Keratinocyte (primary cell): ENCODE measurements at regions not wholly inside any gene's neighbourhood (a gene's known extent, or its start where the extent isn't known, plus 50 kb on each side); places are given as distances from the start of the nearest gene placed in this dataset.

ENCODE experiments used
- DNase-seq: peaks from one replicate; pipeline ENCODE4 v3.0.0-alpha.2; 2011; ENCODE audit warnings: low read depth, missing footprints, low spot score
- FAIRE-seq: peaks from 2 replicates; lab custom pipeline; 2011; peaks lifted over from hg19 to GRCh38; lab: Jason Lieb, UNC
- H2AFZ ChIP-seq: 2 replicates; pipeline ENCODE4 v1.6.0; 2012; ENCODE audit warnings: low read length, control low read depth, inconsistent platforms; ENCODE audit not compliant: control insufficient read depth
- H3K27ac ChIP-seq: 2 replicates; pipeline ENCODE4 v1.5.1; 2011; ENCODE audit warnings: low read length; ENCODE audit not compliant: control insufficient read depth, insufficient read depth
- H3K27me3 ChIP-seq: 3 replicates; pipeline ENCODE4 v1.6.0; 2011; ENCODE audit warnings: low read length; ENCODE audit not compliant: control insufficient read depth, insufficient read depth; ENCODE audit errors: extremely low read depth
- H3K36me3 ChIP-seq, 2 experiments: 2 replicates in 1 of 2; 3 replicates in 1 of 2; pipeline ENCODE4 v1.5.1; 2011; ENCODE audit warnings: low read length in 2 of 2, mild to moderate bottlenecking in 1 of 2; ENCODE audit not compliant: control insufficient read depth in 2 of 2, insufficient read depth in 2 of 2; ENCODE audit errors: extremely low read depth in 1 of 2
- H3K4me1 ChIP-seq: 3 replicates; pipeline ENCODE4 v1.5.1; 2011; ENCODE audit warnings: low read length; ENCODE audit not compliant: control insufficient read depth, insufficient read depth; ENCODE audit errors: extremely low read depth
- H3K4me2 ChIP-seq: 3 replicates; pipeline ENCODE4 v1.6.0; 2011; ENCODE audit warnings: low read depth, low read length; ENCODE audit not compliant: control insufficient read depth, insufficient read depth; ENCODE audit errors: extremely low read depth
- H3K4me3 ChIP-seq, 3 experiments: fragments of 200-600 bp in 1 of 3; sonication (generic) in 1 of 3; 2 replicates in 2 of 3; 3 replicates in 1 of 3; pipeline ENCODE4 v1.5.1; 2011 to 2016; ENCODE audit warnings: low read length in 3 of 3, mild to moderate bottlenecking in 3 of 3, control low read depth in 2 of 3, inconsistent platforms in 1 of 3, low read depth in 1 of 3, mixed read lengths in 1 of 3, mixed run types in 1 of 3, moderate library complexity in 1 of 3; ENCODE audit not compliant: control insufficient read depth in 2 of 3, insufficient read depth in 2 of 3; ENCODE audit errors: extremely low read depth in 1 of 3
- H3K79me2 ChIP-seq: 2 replicates; pipeline ENCODE4 v1.6.0; 2012; ENCODE audit warnings: low read length; ENCODE audit not compliant: control insufficient read depth, insufficient read depth
- H3K9ac ChIP-seq: 3 replicates; pipeline ENCODE4 v1.6.0; 2011; ENCODE audit warnings: low read length; ENCODE audit not compliant: control insufficient read depth, insufficient read depth; ENCODE audit errors: extremely low read depth
- H3K9me1 ChIP-seq: 3 replicates; pipeline ENCODE4 v1.6.0; 2011; ENCODE audit warnings: low read length; ENCODE audit not compliant: control insufficient read depth, insufficient read depth; ENCODE audit errors: extremely low read depth
- H3K9me3 ChIP-seq: 2 replicates; pipeline ENCODE4 v1.5.1; 2012; ENCODE audit warnings: low read depth, low read length; ENCODE audit not compliant: control insufficient read depth
- H4K20me1 ChIP-seq: 3 replicates; pipeline ENCODE4 v1.6.0; 2011; ENCODE audit warnings: low read length; ENCODE audit not compliant: control insufficient read depth, insufficient read depth; ENCODE audit errors: extremely low read depth
- EZH2 ChIP-seq: IDR thresholded peaks from one replicate; pipeline ENCODE4 v1.6.1; 2012; ENCODE audit warnings: inconsistent platforms, mild to moderate bottlenecking, low read length, moderate library complexity
- dilution Hi-C: fragments of 300-500 bp; cut with MboI; formaldehyde crosslinking; loops from one replicate; pipeline ENCODE4 v1.7.0; 2020; ENCODE audit warnings: low sequenced_read_pairs; ENCODE audit not compliant: extremely low pct_ligation_motif_present
- TF ChIP-seq, protein P1 (sequence below), 3 experiments: IDR thresholded peaks in 1 of 3; conservative IDR thresholded peaks in 1 of 3; optimal IDR thresholded peaks in 1 of 3; 2 replicates in 2 of 3; 3 replicates in 1 of 3; pipeline versions ENCODE3 to v1.5.1; 2011; ENCODE audit warnings: low read length in 3 of 3, mild to moderate bottlenecking in 3 of 3, moderate library complexity in 2 of 3, control low read depth in 1 of 3, inconsistent platforms in 1 of 3; ENCODE audit not compliant: insufficient read depth in 2 of 3; ENCODE audit errors: extremely low read depth in 1 of 3

DNA sequence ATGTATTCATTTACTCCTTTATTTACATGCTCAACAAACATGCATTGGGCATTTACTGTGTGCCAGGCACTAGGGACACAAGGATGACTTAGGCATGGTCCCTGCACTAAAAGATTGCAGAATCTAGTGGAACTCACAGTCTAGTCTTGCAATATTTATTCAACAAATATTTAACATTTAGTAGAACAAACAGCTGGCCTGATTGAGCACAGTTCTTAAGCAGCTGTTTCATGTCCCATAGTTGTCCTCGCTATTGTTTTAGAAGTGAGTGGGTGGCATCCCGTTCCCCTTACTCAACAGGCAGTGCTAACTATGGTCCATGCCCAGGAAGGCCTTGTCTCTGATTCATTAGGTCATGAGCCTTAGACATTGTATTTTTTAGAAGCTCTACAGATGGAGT lies 459.9 kb upstream of the CADM1 start:
- Histone ChIP-seq H3K4me3 (no peak overlapping the region), H2AFZ (no peak overlapping the region), H3K4me1 (no peaks in the 10 kb centered on the region), H3K79me2 (no peaks in the 10 kb centered on the region), H3K9me1 (no peaks in the 10 kb centered on the region), H3K9me3 (no peaks in the 10 kb centered on the region), H3K27me3 (no peaks in the 10 kb centered on the region), H3K36me3 (no peaks in the 10 kb centered on the region), H3K4me2 (no peak overlapping the region), H4K20me1 (no peaks in the 10 kb centered on the region), H3K9ac (no peak overlapping the region), H3K27ac (no peak overlapping the region)
- no peak for DNase-seq
- TF ChIP-seq, protein P1, sequence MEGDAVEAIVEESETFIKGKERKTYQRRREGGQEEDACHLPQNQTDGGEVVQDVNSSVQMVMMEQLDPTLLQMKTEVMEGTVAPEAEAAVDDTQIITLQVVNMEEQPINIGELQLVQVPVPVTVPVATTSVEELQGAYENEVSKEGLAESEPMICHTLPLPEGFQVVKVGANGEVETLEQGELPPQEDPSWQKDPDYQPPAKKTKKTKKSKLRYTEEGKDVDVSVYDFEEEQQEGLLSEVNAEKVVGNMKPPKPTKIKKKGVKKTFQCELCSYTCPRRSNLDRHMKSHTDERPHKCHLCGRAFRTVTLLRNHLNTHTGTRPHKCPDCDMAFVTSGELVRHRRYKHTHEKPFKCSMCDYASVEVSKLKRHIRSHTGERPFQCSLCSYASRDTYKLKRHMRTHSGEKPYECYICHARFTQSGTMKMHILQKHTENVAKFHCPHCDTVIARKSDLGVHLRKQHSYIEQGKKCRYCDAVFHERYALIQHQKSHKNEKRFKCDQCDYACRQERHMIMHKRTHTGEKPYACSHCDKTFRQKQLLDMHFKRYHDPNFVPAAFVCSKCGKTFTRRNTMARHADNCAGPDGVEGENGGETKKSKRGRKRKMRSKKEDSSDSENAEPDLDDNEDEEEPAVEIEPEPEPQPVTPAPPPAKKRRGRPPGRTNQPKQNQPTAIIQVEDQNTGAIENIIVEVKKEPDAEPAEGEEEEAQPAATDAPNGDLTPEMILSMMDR (optimal IDR thresholded peaks at IDR 0.05 in 1 of 3, IDR thresholded peaks at IDR 0.05 in 1 of 3, conservative IDR thresholded peaks at IDR 0.05 in 1 of 3; ENCODE audit: extremely low read depth in 1 of 3, insufficient read depth in 2 of 3, low read length in 3 of 3): no peak
- FAIRE-seq: no peak
- dilution Hi-C loops: no loop called here

DNA sequence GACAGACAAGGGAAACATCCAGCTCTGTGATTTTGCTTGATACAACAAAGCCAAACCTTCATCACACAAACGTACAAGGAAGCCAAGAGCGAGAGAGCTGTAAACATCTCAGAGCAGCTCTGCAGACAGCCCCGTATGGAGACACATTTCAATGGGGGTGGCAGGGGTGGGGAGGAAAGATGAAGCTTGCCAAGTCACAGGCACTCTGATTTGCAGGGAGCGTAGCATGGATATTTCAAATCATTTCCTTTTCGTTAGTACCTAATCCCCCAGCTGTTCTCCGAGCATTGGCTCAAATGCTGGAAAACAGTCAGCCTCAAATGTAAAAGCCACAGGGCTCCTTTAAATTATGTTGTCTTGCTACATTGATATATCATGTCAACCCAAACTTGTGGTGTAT lies 458.9 kb upstream of the CADM1 start:
- Histone ChIP-seq H3K9me3 (no peaks in the 10 kb centered on the region), H3K27me3 (no peaks in the 10 kb centered on the region), H3K4me2 (no peak overlapping the region), H3K9ac (no peak overlapping the region), H3K4me3 (no peak overlapping the region), H3K9me1 (no peaks in the 10 kb centered on the region), H3K79me2 (no peaks in the 10 kb centered on the region), H3K36me3 (no peaks in the 10 kb centered on the region), H2AFZ (no peak overlapping the region), H3K27ac (no peak overlapping the region), H4K20me1 (no peaks in the 10 kb centered on the region), H3K4me1 (no peaks in the 10 kb centered on the region)
- no peak for FAIRE-seq
- dilution Hi-C loops: no loop called here
- no peak for DNase-seq
- TF ChIP-seq, protein P1 (optimal IDR thresholded peaks at IDR 0.05 in 1 of 3, IDR thresholded peaks at IDR 0.05 in 1 of 3, conservative IDR thresholded peaks at IDR 0.05 in 1 of 3; ENCODE audit: extremely low read depth in 1 of 3, insufficient read depth in 2 of 3, low read length in 3 of 3): no peak
- TF ChIP-seq EZH2: no peak
